HG03342 (cell line): ENCODE measurements at regions not wholly inside any gene's neighbourhood (a gene's known extent, or its start where the extent isn't known, plus 50 kb on each side); places are given as distances from the start of the nearest gene placed in this dataset.

ENCODE experiments used
- ATAC-seq: cut with Tn5 transposase; IDR thresholded peaks from one replicate; pipeline ENCODE4 v1.9.1; 2021; ENCODE audit warnings: mild to moderate bottlenecking, moderate library complexity; ENCODE audit not compliant: unreplicated experiment

GRCh38 chr7:148950806-148951205 lies 66.7 kb upstream of the EZH2 start:
- ATAC-seq, result no peak

GRCh38 chr7:148944935-148945934 lies 61.1 kb upstream of the EZH2 start:
- ATAC-seq, result no peak

GRCh38 chr7:148941598-148942275 lies 57.6 kb upstream of the EZH2 start:
- ATAC-seq, result peak; percentile 61

- peak; percentile 64 for ATAC-seq
These were observed 56.9 kb upstream of the EZH2 start for GRCh38 chr7:148940702-148941597.

- ATAC-seq, result no peak
These were observed 55.2 kb upstream of the EZH2 start for GRCh38 chr7:148939128-148939755.

GRCh38 chr7:148935451-148935850 lies 51.4 kb upstream of the EZH2 start:
- no peak for ATAC-seq
